ENCODE measurements at regions not wholly inside any gene's neighbourhood (a gene's known extent, or its start where the extent isn't known, plus 50 kb on each side); places are given as distances from the start of the nearest gene placed in this dataset.

DNA sequence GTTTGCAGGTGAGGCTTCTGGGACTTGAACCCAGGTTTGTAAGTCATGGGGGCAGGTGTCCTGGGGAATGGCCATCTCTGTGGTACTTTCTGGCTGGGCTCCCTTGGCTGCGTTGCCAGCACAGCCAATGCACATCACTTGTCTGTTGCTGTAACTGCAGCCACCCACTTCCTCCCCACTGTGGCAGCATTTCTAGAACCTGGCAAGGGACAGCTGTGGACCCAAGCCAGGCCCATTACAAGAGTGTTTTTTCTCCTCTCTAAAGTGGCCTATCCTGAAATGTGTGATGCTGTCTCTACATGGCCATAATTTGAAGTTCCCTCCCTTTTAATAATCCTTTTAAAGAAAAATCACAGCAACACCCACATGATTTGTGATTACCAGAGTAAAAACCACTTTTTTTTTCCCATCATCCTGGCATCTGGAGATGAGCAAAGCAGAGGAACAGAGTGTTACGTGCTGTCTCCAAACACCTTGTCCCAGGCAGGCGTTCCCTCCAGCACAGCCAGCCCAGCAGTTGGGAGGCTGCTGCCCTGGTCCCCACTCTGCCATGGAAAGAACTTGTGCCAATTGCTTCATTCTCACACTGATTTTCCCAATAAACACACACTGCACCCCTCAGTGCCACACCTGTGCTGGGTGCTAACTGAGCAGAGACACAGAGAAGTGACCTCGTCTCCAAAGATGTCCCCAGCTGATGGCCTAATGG is 360.6 kb upstream of the USP24 start:
- TF ChIP-seq CTCF (IDR thresholded peaks at IDR 0.05) (no peak), POLR2A (IDR thresholded peaks at IDR 0.05) (no peak)
